Gastroesophageal sphincter (tissue), 4 donors: ENCODE measurements at regions not wholly inside any gene's neighbourhood (a gene's known extent, or its start where the extent isn't known, plus 50 kb on each side); places are given as distances from the start of the nearest gene placed in this dataset.

ENCODE experiments used
- ATAC-seq: fragments of 150-250 bp; one replicate; pipeline ENCODE4 v1.9.1; 2016; ENCODE audit warnings: mild to moderate bottlenecking, moderate library complexity
- H3K27ac ChIP-seq, 4 donors: fragments of 200-600 bp; sonication (generic) in 3 of 4; 1 replicate in 3 of 4; 2 replicates in 1 of 4; pipeline ENCODE4 v1.5.1; 2016 to 2019
- H3K27me3 ChIP-seq: fragments of 200-600 bp; sonication (generic); one replicate; pipeline ENCODE4 v1.5.1; 2019
- H3K36me3 ChIP-seq, 2 donors: fragments of 200-600 bp; sonication (generic); one replicate each; pipeline ENCODE4 v1.5.1; 2019; ENCODE audit warnings: control low read depth in 1 of 2
- H3K4me1 ChIP-seq, 3 donors: fragments of 200-600 bp; sonication (generic); 1 replicate in 2 of 3; 2 replicates in 1 of 3; pipeline ENCODE4 v1.5.1; 2016 to 2019; ENCODE audit warnings: control low read depth in 2 of 3
- H3K4me3 ChIP-seq, 2 donors: fragments of 200-600 bp; sonication (generic); one replicate each; pipeline ENCODE4 v1.5.1; 2019; ENCODE audit warnings: mild to moderate bottlenecking in 1 of 2, moderate library complexity in 1 of 2
- H3K9me3 ChIP-seq, 3 donors: fragments of 200-600 bp; sonication (generic); one replicate each; pipeline ENCODE4 v1.5.1; 2017 to 2019; ENCODE audit warnings: control low read depth in 2 of 3
- EP300 ChIP-seq: sonication (generic); formaldehyde crosslinking; IDR thresholded peaks from one replicate; pipeline ENCODE4 v1.6.1; 2017; ENCODE audit warnings: antibody characterized with exemption, mild to moderate bottlenecking
- POLR2A ChIP-seq, 2 donors: fragments of 450-650 bp; IDR thresholded peaks; one replicate each; pipeline ENCODE4 v1.6.1; 2017; ENCODE audit warnings: antibody characterized with exemption in 2 of 2, mild to moderate bottlenecking in 2 of 2, moderate library complexity in 1 of 2
- POLR2AphosphoS5 ChIP-seq: sonication (generic); formaldehyde crosslinking; IDR thresholded peaks from one replicate; pipeline ENCODE4 v1.6.1; 2017; ENCODE audit warnings: antibody characterized with exemption
- WGBS, 2 donors: methylation state at CpG; one replicate each; pipeline ENCODE4 v1.1.5; 2018; ENCODE audit warnings: low coverage in 1 of 2; 5-methylcytosine and 5-hydroxymethylcytosine counted together
- TF ChIP-seq, protein P1 (sequence below), 4 experiments: fragments of 200-600 bp in 2 of 4; fragments of 450-650 bp in 2 of 4; sonication (generic) in 1 of 4; IDR thresholded peaks; one replicate each; pipeline ENCODE4 v1.5.1; 2017 to 2019; ENCODE audit warnings: antibody characterized with exemption in 4 of 4, mild to moderate bottlenecking in 2 of 4, moderate library complexity in 2 of 4

DNA sequence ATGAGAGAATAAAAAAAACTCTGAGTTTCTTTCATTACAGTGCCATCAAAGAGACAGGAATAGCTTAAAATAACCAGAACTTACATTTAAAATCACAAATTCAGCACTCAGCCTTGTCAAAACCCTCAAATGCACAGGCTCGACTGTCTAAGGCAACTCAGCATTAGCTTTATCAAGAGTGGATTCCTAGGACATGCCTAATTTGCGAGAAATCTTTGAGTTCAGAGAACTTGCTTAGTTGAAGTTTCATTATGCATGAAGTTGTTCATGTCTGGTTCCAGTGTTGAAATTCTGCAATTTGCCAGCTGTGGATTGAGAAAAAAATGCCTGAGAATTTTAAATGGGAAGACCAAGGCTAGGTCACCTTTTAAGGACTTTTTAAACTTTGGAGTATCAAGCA is 151.1 kb downstream of the LRRC70 start:
- Histone ChIP-seq H3K9me3 (no peaks in the 10 kb centered on the region), H3K36me3 (no peaks in the 10 kb centered on the region), H3K27ac (no peak overlapping the region), H3K4me1 (no peaks in the 10 kb centered on the region), H3K27me3 (no peaks in the 10 kb centered on the region), H3K4me3 (no peak overlapping the region)
- ATAC-seq: no peak
- 49 to 68% methylated on average over 2 of the region's 2 CpGs for WGBS, 2 donors
- TF ChIP-seq EP300: no peak
- no peak for TF ChIP-seq POLR2AphosphoS5
- no peak for TF ChIP-seq POLR2A (IDR thresholded peaks at IDR 0.05)

DNA sequence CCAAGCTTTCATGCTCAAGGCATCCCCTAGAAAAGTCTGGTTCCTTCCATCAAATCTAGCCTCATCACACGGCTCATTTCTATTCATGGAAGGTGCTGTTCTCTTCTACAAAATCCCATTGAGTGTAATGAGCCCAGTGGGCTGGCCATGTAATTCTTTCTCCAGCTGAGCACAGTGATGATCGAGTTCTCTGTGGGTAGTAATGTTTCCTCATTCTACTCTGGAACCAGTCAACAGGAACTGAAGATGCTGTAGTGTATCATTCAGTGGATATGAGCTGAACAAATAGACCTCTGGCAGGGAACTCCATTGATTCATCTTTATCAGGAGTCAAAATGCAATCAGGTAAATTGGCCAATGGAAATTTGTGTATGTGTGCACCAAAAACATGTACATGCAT is 149.2 kb downstream of the LRRC70 start:
- no peak overlapping the region for H3K4me3 ChIP-seq
- 83 to 91% methylated on average over 1 to 2 of the region's 2 CpGs for WGBS, 2 donors
- ATAC-seq: no peak
- no peaks in the 10 kb centered on the region for H3K36me3 ChIP-seq
- no peaks in the 10 kb centered on the region for H3K27me3 ChIP-seq
- no peaks in the 10 kb centered on the region for H3K4me1 ChIP-seq
- TF ChIP-seq POLR2AphosphoS5: no peak
- no peak for TF ChIP-seq POLR2A (IDR thresholded peaks at IDR 0.05)
- no peak for TF ChIP-seq EP300
- TF ChIP-seq, protein P1, sequence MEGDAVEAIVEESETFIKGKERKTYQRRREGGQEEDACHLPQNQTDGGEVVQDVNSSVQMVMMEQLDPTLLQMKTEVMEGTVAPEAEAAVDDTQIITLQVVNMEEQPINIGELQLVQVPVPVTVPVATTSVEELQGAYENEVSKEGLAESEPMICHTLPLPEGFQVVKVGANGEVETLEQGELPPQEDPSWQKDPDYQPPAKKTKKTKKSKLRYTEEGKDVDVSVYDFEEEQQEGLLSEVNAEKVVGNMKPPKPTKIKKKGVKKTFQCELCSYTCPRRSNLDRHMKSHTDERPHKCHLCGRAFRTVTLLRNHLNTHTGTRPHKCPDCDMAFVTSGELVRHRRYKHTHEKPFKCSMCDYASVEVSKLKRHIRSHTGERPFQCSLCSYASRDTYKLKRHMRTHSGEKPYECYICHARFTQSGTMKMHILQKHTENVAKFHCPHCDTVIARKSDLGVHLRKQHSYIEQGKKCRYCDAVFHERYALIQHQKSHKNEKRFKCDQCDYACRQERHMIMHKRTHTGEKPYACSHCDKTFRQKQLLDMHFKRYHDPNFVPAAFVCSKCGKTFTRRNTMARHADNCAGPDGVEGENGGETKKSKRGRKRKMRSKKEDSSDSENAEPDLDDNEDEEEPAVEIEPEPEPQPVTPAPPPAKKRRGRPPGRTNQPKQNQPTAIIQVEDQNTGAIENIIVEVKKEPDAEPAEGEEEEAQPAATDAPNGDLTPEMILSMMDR (IDR thresholded peaks at IDR 0.05): no peak
- H3K9me3 ChIP-seq: no peaks in the 10 kb centered on the region
- H3K27ac ChIP-seq: no peak overlapping the region

DNA sequence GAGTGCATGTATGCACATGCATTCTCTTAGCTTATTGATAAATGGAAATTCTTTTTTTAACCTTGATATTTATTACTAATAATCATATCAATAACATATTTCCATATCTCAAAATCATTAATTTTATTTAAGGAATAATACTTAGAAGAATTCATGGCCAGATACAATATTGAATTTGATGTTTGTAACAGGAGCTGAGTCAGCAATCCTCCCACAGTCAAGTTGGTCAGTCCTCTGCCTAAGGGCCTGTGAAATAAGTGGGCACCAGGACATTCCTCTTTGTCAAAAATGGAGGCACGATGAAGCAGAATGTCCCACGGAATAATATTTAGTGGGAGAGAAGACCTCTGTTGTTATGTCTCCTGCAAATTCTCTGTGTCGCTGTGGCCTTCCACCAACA is 148.6 kb downstream of the LRRC70 start:
- no peak overlapping the region for H3K4me3 ChIP-seq
- no peak for ATAC-seq
- WGBS, 2 donors: 97% methylated on average over 3 of the region's 3 CpGs; no CpG with 5 or more reads in 1 of the 2 donors
- no peaks in the 10 kb centered on the region for H3K9me3 ChIP-seq
- no peaks in the 10 kb centered on the region for H3K4me1 ChIP-seq
- no peaks in the 10 kb centered on the region for H3K36me3 ChIP-seq
- H3K27ac ChIP-seq: no peak overlapping the region
- no peaks in the 10 kb centered on the region for H3K27me3 ChIP-seq
- no peak for TF ChIP-seq POLR2A (IDR thresholded peaks at IDR 0.05)
- TF ChIP-seq, protein P1 (IDR thresholded peaks at IDR 0.05): no peak
- TF ChIP-seq POLR2AphosphoS5: no peak
- no peak for TF ChIP-seq EP300

DNA sequence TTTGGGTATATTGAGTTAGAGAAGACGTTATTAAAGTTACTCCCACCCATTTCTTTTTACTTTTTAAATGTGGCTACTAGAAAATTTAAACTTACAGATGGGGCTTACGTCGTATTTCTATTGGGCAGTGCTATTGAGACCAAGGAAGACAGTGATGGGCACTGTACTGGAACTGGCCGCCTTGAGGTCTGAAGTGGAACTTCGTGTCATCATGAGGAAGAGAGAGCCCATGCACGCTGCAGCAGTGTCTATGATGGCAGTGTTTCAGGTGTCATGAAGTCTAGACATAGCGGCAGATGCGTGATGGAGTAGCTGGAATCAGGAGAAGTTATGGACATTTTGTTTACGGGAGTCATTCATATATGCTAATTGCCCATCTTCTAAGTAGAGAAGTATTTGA is 143.7 kb downstream of the LRRC70 start:
- no peaks in the 10 kb centered on the region for H3K36me3 ChIP-seq
- no peak overlapping the region for H3K27ac ChIP-seq
- H3K4me1 ChIP-seq: no peaks in the 10 kb centered on the region
- no peaks in the 10 kb centered on the region for H3K27me3 ChIP-seq
- ATAC-seq: no peak
- no peaks in the 10 kb centered on the region for H3K9me3 ChIP-seq
- WGBS, 2 donors: 90% methylated on average over 9 of the region's 9 CpGs
- H3K4me3 ChIP-seq: no peak overlapping the region
- no peak for TF ChIP-seq POLR2A (IDR thresholded peaks at IDR 0.05)
- TF ChIP-seq, protein P1 (IDR thresholded peaks at IDR 0.05): no peak
- no peak for TF ChIP-seq EP300
- TF ChIP-seq POLR2AphosphoS5: no peak

DNA sequence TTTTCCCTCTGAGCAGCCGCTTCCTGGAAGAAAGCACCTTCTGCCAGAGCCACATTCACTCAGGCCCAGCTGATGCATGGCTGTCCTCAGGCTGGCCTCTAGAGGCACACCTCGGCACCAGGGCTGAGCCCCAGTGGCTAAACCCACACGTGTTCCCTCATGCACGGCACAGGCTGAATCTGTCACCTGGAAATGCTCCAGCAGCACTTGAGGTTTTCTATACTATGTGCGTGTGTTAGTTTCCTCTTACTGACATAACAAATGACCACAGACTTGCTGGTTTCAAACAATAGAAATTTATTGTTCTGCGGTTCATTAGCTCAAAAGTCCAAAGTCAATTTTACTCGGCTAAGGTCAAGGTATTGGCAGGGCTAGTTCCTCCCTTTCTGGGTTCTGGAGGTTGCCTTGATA is 141.4 kb downstream of the LRRC70 start:
- WGBS, 2 donors: 23 to 37% methylated on average over 3 to 5 of the region's 7 CpGs
- H3K36me3 ChIP-seq: no peaks in the 10 kb centered on the region
- no peak overlapping the region for H3K27ac ChIP-seq
- TF ChIP-seq EP300 (no peak), POLR2A (IDR thresholded peaks at IDR 0.05) (no peak), POLR2AphosphoS5 (no peak)
- TF ChIP-seq, protein P1 (IDR thresholded peaks at IDR 0.05): no peak
- ATAC-seq: no peak
- H3K4me1 ChIP-seq: no peaks in the 10 kb centered on the region
- no peaks in the 10 kb centered on the region for H3K27me3 ChIP-seq
- H3K9me3 ChIP-seq: no peaks in the 10 kb centered on the region
- H3K4me3 ChIP-seq: no peak overlapping the region
